Activated CD8-positive, alpha-beta memory T cell treated with anti-CD3 and anti-CD28 coated beads, Interleukin-2, amount 50 U/mL, for 24 hours (primary cell): ENCODE measurements at regions not wholly inside any gene's neighbourhood (a gene's known extent, or its start where the extent isn't known, plus 50 kb on each side); places are given as distances from the start of the nearest gene placed in this dataset.
"Not testable (repeated sequence)": the region's sequence is repeated elsewhere in the genome, so short reads cannot be mapped to it uniquely, and the experiment has no call there.

Experiments used
- DNase-seq: peaks from one replicate; pipeline ENCODE4 v3.0.0-alpha.2; 2020; ENCODE audit errors: extremely low read depth

- DNase-seq, result no peak
Observed at GRCh38 chr5:56422076-56422762, 189.1 kb upstream of the ANKRD55 start.

- DNase-seq, result no peak
Observed at GRCh38 chr5:56421246-56422075, 188.3 kb upstream of the ANKRD55 start.

DNA sequence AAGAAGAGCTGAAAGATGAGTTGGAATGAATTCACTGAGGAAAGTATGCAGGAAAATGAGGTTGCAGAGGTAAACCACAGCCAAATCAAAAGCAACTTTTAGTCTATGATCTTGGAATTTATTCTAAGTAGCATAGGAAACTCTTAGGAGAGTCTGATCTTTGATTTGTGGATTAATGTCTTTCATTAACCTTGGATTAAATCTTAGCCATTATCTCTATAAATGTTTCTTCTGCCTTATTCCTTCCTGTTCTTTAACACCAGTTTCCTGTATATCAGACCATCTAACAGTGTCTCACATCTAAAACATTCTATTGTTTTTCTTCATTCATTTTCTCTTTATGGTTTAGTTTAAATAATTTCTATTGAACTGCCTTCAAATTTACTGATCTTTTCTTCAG lies 187.2 kb upstream of the ANKRD55 start:
- DNase-seq, result no peak

- no peak for DNase-seq
Observed at GRCh38 chr5:56419667-56420066, 186.5 kb upstream of the ANKRD55 start.

GRCh38 chr5:56415356-56415765 lies 182.2 kb upstream of the ANKRD55 start:
- no peak for DNase-seq

DNA sequence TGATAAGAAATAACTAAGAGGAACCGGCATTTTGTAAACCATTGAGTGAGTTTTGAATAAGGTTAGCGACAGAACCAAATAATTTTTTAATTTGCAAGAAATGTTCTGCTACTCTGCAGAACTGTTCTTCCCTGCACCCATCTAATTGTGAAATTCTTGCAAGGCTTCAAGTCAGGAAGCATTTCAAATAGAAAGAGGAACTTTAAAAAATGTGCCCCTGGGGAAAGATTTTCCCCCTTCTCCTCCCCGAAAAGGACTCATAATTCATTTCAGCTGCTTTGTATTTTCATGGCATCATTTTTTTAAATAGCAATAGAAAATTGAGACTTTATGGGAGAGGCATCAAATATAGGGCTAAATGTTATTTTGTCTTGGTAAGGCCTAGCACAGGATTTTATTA lies 180.9 kb upstream of the ANKRD55 start:
- no peak for DNase-seq

- DNase-seq, result no peak
Observed at GRCh38 chr5:56413546-56413945, 180.4 kb upstream of the ANKRD55 start.

DNA sequence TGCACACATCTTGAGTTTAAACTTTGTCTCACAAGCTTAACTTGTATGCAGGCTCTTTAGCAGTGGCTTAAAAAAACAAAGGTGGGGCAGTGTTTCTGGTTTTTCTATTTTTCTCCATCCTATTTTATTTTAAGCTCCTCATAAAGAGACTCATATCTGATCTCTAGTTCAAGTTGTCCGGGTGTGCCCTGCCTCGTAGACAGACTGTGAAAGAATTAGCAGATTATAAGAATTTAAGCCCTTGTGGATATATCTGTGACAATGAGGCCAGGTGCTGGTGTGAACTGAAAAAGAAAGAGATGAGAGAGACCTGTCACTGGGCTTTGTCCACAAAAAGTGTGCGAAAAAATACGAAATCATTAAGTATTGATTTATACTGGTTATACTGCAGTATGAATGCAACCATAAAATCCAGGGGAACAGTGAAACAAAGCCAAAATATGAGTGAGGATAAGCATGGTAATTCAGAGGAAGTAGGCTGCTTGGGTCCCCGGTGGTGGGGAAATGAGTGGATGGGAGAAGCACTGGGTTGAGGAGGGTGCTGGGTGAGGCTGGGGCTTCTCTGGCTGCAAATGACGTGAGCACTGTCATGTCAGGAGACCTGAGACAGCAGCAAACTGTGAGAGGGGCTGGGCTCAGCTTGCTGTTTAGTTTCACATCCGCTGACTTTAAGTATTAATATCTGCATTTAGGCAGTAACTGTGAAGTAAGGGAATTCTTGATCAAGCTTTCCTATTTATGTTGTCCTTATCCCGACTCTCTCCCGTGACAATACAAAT lies 179.7 kb upstream of the ANKRD55 start:
- no peak for DNase-seq

- no peak for DNase-seq
Observed at GRCh38 chr5:56410696-56411095, 177.6 kb upstream of the ANKRD55 start.

- DNase-seq, result no peak
Observed at GRCh38 chr5:56409331-56410190, 176.4 kb upstream of the ANKRD55 start.

DNA sequence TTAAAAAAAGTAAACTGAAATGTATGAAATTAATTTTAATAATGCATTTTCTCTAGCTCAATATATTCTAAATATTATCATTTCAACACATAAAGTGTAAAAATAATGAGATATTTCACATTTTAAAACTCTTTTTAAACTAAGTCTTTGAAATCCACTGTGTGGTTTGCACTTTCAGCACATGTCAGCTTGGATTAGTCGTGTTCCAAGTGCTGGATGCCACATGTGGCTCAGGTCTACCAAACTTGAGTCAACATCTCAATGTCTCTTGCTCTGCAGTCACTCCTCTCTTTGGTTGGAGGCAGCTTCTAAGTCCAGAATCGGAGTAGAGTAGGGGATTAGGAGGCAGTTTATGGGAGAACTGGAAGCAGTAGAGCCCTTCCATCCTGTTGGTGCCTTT lies 173.7 kb upstream of the ANKRD55 start:
- DNase-seq, result no peak

DNA sequence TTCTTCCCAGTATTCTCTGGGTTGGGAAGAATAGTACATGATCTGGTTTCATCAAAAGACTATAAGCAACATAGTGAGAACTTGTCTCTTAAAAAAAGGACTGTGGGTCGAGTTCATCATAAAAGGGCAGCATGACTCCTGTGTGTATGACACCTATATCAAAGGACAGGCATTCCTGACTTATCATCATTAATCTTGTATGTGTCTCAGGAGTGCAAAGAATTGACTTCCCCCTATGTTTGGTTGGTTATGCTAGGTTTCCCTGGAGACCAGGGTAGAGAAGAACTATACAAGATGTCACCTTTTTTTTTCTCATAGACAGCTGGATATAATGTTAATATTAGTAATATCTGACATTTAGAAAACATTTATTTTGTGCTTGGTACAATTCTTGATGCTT lies 173.1 kb upstream of the ANKRD55 start:
- no peak for DNase-seq

- no peak for DNase-seq
Observed at GRCh38 chr5:56405116-56405908, 172.2 kb upstream of the ANKRD55 start.

GRCh38 chr5:56402266-56403220 lies 169.4 kb upstream of the ANKRD55 start:
- DNase-seq, result no peak

GRCh38 chr5:56397796-56398195 lies 164.7 kb upstream of the ANKRD55 start:
- DNase-seq, result not testable (repeated sequence)

DNA sequence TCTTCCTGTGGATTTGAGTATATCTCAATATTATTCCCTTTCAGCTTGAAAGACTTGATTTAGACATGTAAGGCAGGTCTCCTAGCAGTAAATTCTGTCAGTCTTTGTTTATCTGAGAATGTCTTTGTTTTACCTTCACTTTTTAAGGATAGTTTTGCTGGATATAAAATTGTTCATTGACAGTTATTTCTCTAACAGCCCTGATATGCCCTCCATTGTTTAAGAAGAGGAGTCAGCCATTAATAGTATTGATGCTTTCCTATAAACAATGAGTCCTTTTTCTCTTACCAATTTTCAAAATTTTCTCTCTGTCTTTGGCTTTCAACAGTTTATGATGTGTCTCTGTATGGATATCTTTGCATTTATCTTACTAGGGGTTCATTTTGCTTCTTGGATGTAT lies 163.5 kb upstream of the ANKRD55 start:
- DNase-seq, result no peak

DNA sequence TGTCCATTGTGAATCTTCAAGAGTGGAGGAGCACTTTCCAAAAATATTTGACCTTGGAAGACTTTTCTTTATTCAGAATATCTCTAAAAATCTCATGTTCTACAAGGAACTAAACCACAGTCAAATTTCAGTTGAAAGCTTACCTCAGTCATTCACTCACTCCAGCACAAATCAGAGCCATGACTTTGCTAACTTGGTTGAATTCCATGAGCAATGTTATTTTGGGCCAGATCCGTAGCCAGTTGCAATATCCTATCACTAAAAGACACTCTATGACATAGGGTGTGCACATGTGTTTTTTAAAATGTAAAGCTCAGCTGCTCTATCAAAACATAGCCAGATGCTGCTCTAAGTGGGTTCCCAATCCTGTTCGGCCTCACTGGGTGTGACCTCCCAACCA lies 156.1 kb upstream of the ANKRD55 start:
- no peak for DNase-seq

GRCh38 chr5:56388229-56388985 lies 155.3 kb upstream of the ANKRD55 start:
- no peak for DNase-seq

DNA sequence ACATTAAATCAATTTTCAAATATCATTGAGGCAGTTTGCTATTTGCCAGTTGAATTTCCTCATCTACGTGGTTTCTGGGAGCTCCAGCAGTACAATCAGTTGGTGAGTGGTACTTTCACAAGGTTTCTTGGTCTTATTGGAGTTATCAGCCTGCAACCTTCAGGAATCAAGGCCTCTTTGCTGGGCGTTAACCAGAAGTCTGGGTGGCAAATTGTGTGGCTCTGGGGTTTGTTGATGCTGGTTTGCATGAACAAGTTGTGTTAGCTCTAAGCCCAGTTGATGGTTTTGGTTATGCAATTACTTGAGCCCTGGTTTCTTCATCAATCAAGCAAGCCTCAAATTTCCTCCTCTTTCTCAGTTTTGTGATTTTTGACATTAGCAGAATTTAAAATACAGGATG lies 152.9 kb upstream of the ANKRD55 start:
- DNase-seq, result no peak
